ENCODE measurements at regions not wholly inside any gene's neighbourhood (a gene's known extent, or its start where the extent isn't known, plus 50 kb on each side); places are given as distances from the start of the nearest gene placed in this dataset.

DNA sequence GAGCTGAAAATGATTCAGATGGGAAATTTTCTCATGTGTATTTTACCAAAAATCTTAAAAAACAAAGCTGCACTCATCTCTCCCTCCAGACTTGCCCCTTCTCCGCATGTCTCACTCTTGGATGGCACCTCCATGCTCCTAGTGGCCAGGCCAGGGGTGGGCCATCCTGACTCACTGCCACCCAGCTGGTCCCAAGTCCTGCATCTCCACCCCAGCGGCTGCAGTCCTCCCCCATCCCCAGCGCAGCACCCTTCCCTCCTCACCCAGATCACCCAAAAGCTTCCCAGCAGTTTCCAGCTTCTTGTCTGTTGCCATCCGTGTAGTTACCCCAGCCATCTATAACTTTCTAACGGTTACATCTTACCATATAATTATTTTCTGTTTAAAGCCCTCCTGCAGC, 53.0 kb upstream of the INSIG1 start:
- DNase-seq = no peak
- H3K36me3 ChIP-seq (ENCODE audit: control insufficient read depth in 2 of 3, insufficient read depth in 3 of 3, low read length in 3 of 3) = no peaks in the 10 kb centered on the region

DNA sequence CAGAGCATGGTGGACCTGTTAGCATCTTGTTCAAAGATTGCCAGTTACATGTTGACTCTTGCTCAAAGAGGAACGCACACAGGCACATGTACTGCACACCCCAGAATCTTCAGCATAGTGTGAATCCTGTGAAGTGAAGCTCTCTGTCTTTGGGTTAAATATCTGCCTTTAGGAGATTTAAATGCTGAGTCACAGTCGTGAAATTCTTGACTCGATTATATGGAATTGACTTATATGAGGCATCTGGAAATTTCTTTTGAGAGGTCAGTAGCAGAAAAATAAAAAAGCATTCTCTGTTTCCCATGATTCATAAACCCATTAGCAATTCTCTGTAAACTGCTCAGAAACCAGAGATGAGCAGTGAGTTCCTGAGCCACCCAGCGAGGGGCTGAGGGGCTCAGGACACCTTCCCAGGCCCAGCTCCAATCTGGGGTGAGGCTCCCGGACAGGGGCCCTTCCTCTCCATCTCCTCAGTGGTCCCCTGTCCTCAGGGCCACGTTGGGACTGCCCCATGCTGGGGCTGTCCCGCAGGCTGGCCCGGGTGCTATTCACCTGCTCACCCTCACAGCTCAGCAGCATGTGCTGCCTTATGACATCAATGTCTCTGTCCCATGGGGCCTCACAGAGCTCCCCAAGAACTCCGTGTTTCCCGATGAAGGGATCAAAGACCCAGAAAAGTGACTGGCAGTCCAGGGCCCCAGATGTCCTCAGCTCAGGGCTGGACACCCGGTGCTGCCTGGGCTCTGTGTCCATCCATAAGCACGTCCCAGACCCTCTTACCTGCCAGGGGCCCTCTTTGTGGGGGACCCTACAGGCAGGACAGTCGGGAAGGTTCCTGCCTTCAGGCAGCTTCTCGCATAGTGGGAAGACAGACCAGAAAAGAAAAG, 50.0 kb upstream of the INSIG1 start:
- Histone ChIP-seq H3K27me3 (ENCODE audit: control insufficient read depth, insufficient read depth, low read length) (no peaks in the 10 kb centered on the region), H3K36me3 (ENCODE audit: control insufficient read depth in 2 of 3, insufficient read depth in 3 of 3, low read length in 3 of 3) (no peaks in the 10 kb centered on the region), H3K9me3 (ENCODE audit: control insufficient read depth in 2 of 3, insufficient read depth in 1 of 3, low read length in 3 of 3) (no peaks in the 10 kb centered on the region), H3K9ac (ENCODE audit: low read length in 3 of 3) (no peak overlapping the region), H3K4me3 (ENCODE audit: low read length in 3 of 3) (no peak overlapping the region), H3K4me1 (ENCODE audit: control insufficient read depth in 2 of 3, insufficient read depth in 2 of 3, low read depth in 1 of 3, low read length in 3 of 3) (peaks cover 0 to 6% (median 0%) of the 10 kb centered on the region in 3 donors), H3K27ac (ENCODE audit: low read depth in 2 of 2, low read length in 2 of 2) (no peak overlapping the region)
- DNase-seq = no peak
- FAIRE-seq = no peak
- intact Hi-C loops (cut with DNase I) = no loop called here
- TF ChIP-seq, protein P1, sequence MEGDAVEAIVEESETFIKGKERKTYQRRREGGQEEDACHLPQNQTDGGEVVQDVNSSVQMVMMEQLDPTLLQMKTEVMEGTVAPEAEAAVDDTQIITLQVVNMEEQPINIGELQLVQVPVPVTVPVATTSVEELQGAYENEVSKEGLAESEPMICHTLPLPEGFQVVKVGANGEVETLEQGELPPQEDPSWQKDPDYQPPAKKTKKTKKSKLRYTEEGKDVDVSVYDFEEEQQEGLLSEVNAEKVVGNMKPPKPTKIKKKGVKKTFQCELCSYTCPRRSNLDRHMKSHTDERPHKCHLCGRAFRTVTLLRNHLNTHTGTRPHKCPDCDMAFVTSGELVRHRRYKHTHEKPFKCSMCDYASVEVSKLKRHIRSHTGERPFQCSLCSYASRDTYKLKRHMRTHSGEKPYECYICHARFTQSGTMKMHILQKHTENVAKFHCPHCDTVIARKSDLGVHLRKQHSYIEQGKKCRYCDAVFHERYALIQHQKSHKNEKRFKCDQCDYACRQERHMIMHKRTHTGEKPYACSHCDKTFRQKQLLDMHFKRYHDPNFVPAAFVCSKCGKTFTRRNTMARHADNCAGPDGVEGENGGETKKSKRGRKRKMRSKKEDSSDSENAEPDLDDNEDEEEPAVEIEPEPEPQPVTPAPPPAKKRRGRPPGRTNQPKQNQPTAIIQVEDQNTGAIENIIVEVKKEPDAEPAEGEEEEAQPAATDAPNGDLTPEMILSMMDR (IDR thresholded peaks at IDR 0.05; ENCODE audit: borderline replicate concordance, extremely low read depth, insufficient read depth) = no peak

More for the DNA sequence above, 53.0 kb upstream of the INSIG1 start:
- Histone ChIP-seq H3K27me3 (ENCODE audit: control insufficient read depth, insufficient read depth, low read length) (no peaks in the 10 kb centered on the region), H3K27ac (ENCODE audit: low read depth in 2 of 2, low read length in 2 of 2) (no peak overlapping the region), H3K9me3 (ENCODE audit: control insufficient read depth in 2 of 3, insufficient read depth in 1 of 3, low read length in 3 of 3) (no peaks in the 10 kb centered on the region), H3K4me3 (ENCODE audit: low read length in 3 of 3) (no peak overlapping the region), H3K4me1 (ENCODE audit: control insufficient read depth in 2 of 3, insufficient read depth in 2 of 3, low read depth in 1 of 3, low read length in 3 of 3) (no peaks in the 10 kb centered on the region), H3K9ac (ENCODE audit: low read length in 3 of 3) (no peak overlapping the region)
- intact Hi-C loops (cut with DNase I) = no loop called here
- no peak for FAIRE-seq
- TF ChIP-seq, protein P1 (IDR thresholded peaks at IDR 0.05; ENCODE audit: borderline replicate concordance, extremely low read depth, insufficient read depth) = no peak

Data from kidney (tissue), 13 donors.